ENCODE measurements at regions not wholly inside any gene's neighbourhood (a gene's known extent, or its start where the extent isn't known, plus 50 kb on each side); places are given as distances from the start of the nearest gene placed in this dataset.

DNA sequence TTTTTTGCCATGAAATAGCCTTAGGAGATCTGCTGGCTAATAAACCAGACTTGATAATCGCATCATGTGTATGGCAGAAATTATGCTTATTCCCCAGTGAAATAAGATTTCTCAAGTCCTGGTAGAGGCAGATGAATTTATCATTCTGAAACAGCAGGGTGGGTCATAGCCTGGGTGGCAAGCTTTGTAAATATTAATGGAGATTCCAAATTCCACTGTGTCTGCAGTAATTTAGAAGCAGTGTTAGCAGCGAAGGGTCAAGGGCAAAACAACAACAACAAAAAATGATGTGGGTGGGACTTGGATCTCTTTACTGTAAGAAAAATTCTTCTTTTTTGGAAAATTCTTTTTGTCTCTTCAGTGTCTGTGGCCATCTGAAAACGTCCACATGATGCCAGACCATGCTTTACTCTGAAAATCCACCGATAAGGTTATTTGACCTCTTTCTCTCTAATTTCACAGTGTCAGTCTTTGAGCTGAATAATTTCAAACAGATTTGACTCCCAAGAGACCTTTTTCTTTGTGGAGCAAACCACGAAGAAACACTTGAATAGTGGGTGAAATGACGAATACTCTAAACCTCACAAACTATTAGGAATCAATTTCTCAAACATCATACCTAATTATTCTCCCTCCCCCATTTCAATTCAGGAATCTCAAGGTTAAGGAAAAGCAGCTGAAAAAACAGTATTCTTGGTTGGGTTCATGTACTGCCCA is 106.0 kb upstream of the RPS23 start:
- Histone ChIP-seq H3K9me3 (ENCODE audit: control insufficient read depth, insufficient read depth, low read length) (peaks cover 3% of the 10 kb centered on the region; the same call in 1 of the 2 replicates), H3K4me1 (ENCODE audit: insufficient read depth, low read length) (no peaks in the 10 kb centered on the region)

DNA sequence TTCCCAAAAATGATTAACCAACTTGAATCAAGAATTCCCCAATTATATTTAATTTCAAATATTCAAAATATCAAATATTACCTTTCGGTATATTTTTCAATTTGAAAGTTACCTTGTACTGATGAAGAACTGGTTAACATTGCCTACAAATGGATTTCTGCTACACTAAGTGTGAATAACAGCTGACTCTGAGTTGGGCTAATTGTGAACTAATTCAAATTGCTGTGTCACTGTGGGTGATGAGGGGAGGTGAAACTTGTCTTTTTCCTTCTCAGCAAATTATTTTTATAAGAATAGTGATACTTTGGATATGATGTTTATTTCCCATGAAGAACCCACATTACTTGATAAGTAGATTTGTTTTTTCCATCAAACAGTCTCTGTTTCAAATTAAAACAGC is 103.4 kb upstream of the RPS23 start:
- H3K36me3 ChIP-seq (ENCODE audit: insufficient read depth, low read length) = no peaks in the 10 kb centered on the region
- peaks cover 3% of the 10 kb centered on the region; the same call in 1 of the 2 replicates for H3K9me3 ChIP-seq (ENCODE audit: control insufficient read depth, insufficient read depth, low read length)
- H3K4me1 ChIP-seq (ENCODE audit: insufficient read depth, low read length) = no peaks in the 10 kb centered on the region; the same call in 1 of the 2 replicates
- no peak overlapping the region for H3K9ac ChIP-seq (ENCODE audit: low read depth, low read length)

More for the DNA sequence above, 106.0 kb upstream of the RPS23 start:
- Histone ChIP-seq H3K9ac (ENCODE audit: low read depth, low read length) (no peak overlapping the region), H3K36me3 (ENCODE audit: insufficient read depth, low read length) (no peaks in the 10 kb centered on the region)

DNA sequence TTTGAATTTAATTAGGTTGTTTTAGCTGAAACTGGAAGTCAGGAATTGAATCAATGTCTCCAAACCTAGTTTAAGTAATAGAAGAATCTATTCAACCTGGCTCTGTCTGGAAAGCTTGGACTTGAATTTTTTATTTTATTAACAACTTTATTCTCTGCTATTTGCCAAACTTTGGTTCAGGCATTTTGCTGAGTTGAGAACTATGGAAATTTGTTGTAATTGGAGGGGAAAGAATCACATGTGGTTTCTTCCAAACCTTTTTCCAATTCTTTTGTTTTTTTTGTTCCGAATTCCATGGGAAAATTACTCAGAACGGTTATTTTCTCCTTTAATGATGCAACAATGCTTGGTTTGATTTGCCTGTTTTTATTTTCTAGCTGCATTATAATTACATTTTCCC is 98.2 kb upstream of the RPS23 start:
- Histone ChIP-seq H3K9me3 (ENCODE audit: control insufficient read depth, insufficient read depth, low read length) (peaks cover 3% of the 10 kb centered on the region; the same call in 1 of the 2 replicates), H3K4me1 (ENCODE audit: insufficient read depth, low read length) (no peaks in the 10 kb centered on the region; the same call in 1 of the 2 replicates), H3K36me3 (ENCODE audit: insufficient read depth, low read length) (no peaks in the 10 kb centered on the region), H3K9ac (ENCODE audit: low read depth, low read length) (no peak overlapping the region)

DNA sequence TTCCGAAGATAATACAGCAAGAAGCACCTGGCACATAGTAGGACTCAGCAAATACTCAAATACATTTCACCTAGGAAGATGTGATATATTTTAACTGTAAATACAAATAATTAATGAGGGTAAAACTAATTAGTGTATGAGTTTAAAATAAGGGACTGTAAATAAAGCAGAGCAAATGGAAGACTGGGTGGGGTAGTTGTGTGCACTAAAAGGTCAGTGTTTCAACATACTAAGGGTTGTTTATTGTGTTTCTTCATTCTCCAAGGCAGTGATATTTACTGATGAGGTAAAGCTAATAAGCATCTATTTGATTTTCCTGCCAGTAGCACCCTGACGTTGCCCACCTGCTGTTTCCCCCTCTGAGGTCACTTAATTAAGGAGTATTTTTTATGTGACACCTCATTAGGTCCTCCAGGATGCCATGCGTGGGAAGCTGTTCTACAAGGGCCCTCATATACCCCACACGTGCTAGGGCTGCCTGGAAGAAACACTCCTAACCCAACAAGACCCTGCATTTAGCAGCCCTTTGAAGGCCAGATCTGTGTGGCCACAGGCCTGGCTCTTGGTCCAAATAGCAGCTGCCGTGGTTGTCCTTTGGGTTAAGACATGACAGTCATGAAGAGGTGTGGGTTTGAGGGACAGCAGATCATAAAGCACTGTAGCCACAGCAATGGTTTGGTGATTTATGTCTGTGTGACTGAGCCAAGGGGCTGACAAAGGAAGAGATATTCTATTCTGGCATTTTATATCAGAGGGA is 97.5 kb upstream of the RPS23 start:
- Histone ChIP-seq H3K9ac (ENCODE audit: low read depth, low read length) (no peak overlapping the region), H3K36me3 (ENCODE audit: insufficient read depth, low read length) (no peaks in the 10 kb centered on the region), H3K4me1 (ENCODE audit: insufficient read depth, low read length) (no peaks in the 10 kb centered on the region; the same call in 1 of the 2 replicates), H3K9me3 (ENCODE audit: control insufficient read depth, insufficient read depth, low read length) (peaks cover 3% of the 10 kb centered on the region; the same call in 1 of the 2 replicates)

DNA sequence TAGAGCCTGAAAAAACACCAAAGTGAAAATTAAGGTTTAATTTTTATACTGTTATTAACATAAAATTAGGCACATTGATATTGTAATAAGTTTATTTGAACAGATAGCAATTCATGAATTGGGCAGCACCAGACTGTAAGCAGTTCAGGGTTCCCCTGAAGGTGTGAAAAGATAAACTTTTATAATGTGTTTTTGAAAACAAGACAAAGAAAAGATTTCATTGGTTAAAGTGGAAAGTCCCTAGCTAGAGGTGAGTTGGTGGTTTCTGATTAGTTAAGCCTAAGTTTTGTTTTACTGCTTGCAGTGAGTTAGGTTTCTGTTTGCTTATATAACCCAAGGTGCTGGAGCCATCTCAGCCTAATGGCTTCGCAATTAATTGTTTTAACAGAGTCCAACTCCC is 96.5 kb upstream of the RPS23 start:
- no peaks in the 10 kb centered on the region; the same call in 1 of the 2 replicates for H3K4me1 ChIP-seq (ENCODE audit: insufficient read depth, low read length)
- no peaks in the 10 kb centered on the region for H3K36me3 ChIP-seq (ENCODE audit: insufficient read depth, low read length)
- H3K9ac ChIP-seq (ENCODE audit: low read depth, low read length) = no peak overlapping the region
- no peaks in the 10 kb centered on the region for H3K9me3 ChIP-seq (ENCODE audit: control insufficient read depth, insufficient read depth, low read length)

DNA sequence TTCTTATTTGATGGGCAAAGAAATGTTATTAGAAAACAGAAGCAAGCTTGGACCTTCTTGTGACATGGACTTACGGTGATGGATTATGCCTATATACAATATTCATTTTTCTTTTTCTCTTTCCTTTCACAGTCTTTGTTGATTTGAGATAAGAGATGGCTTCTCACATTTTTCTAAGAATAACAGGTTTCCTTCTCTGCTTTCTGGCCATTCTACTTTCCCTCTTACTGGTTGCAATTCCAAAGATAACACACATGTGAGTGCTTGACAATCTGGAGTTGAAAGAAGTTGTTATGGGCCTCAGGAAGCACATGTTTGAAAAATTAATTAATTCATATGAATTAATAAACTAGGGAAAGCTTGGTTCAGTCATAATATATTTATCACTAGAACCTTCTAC is 89.8 kb upstream of the RPS23 start:
- H3K9me3 ChIP-seq (ENCODE audit: control insufficient read depth, insufficient read depth, low read length) = no peaks in the 10 kb centered on the region
- peaks cover 3% of the 10 kb centered on the region; the same call in 1 of the 2 replicates for H3K36me3 ChIP-seq (ENCODE audit: insufficient read depth, low read length)
- H3K9ac ChIP-seq (ENCODE audit: low read depth, low read length) = no peak overlapping the region
- no peaks in the 10 kb centered on the region for H3K4me1 ChIP-seq (ENCODE audit: insufficient read depth, low read length)

DNA sequence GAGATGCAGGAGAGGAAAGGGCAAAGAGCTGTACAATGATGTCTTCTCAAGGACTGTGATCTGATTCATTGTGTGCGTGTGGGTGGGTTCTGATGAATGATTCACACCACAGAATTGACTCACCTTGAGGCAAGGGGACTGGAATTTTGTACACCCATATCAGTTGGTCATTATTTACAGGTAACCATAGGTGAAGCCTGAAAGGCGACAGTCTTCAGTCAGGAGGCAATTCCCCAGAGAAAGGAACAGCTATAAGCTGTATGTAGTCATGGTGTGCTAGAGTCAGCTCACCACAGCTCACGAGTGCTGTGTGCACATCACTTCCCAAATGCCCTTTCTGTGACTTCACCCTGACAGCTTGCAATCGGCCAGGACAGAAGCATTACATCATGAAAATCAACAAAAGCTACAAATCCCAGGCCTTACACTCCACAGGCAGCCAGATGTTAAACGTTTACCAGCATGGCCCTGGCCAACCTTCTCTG is 87.6 kb upstream of the RPS23 start:
- Histone ChIP-seq H3K4me1 (ENCODE audit: insufficient read depth, low read length) (no peaks in the 10 kb centered on the region), H3K36me3 (ENCODE audit: insufficient read depth, low read length) (peaks cover 3% of the 10 kb centered on the region; the same call in 1 of the 2 replicates), H3K9ac (ENCODE audit: low read depth, low read length) (no peak overlapping the region), H3K9me3 (ENCODE audit: control insufficient read depth, insufficient read depth, low read length) (no peaks in the 10 kb centered on the region)

DNA sequence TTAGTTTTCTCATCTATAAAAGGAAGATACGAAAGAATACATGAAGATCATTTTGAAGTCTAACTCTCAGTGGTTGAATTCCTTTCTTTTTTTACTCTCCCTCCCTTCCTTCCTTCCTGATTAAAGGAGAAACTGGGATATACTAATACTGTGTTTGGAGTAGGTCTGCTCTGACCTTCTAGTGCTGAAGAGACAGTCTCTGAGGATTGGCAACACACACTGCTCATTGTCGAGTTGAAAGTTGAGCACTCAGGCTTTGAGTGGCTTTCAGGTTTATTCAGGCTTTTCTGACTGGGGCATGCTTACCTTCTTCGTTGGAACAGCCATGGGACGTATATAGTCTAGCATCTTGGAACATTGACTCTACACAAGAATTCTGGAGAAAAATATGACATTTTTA is 86.9 kb upstream of the RPS23 start:
- Histone ChIP-seq H3K4me1 (ENCODE audit: insufficient read depth, low read length) (no peaks in the 10 kb centered on the region), H3K9ac (ENCODE audit: low read depth, low read length) (no peak overlapping the region), H3K9me3 (ENCODE audit: control insufficient read depth, insufficient read depth, low read length) (no peaks in the 10 kb centered on the region), H3K36me3 (ENCODE audit: insufficient read depth, low read length) (peaks cover 3% of the 10 kb centered on the region; the same call in 1 of the 2 replicates)

DNA sequence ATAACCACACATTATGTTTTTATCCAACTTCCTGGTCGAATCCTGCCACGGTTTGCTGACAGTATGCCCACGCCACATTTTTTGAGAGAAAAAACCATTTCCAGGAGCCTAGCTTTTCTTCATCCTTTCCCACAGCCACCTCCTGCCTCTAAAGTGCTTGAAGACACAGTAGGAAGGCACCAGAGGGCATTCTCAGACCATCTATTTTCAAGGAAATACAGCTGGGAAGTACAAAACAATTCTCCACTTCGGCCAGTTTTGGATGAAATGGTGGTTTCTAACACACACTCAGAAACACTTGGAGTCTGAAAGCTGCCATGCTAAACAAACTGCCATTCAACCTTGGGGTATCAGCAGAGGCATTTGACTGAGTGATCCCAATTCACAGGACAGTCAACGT is 86.3 kb upstream of the RPS23 start:
- Histone ChIP-seq H3K4me1 (ENCODE audit: insufficient read depth, low read length) (no peaks in the 10 kb centered on the region), H3K36me3 (ENCODE audit: insufficient read depth, low read length) (peaks cover 3% of the 10 kb centered on the region; the same call in 1 of the 2 replicates), H3K9me3 (ENCODE audit: control insufficient read depth, insufficient read depth, low read length) (no peaks in the 10 kb centered on the region), H3K9ac (ENCODE audit: low read depth, low read length) (no peak overlapping the region)

DNA sequence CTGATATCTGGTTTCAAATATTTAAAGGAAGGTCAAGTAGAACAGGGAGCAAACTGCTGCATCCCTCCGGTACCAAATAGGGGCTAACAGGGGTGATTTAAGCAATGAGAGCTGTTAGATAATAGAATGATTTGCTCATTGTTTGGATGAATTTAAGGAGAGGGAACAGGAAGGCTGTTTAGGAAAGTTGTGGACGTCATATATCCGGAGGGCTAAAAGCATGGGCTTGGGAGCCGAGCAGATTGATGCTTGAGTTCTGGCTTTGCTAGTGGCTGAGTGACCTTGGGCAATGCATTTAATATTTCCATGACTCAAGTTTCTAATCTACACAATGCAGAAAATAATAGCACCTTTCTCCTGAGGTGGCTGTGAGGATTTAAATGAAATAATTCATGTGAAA is 85.4 kb upstream of the RPS23 start:
- no peaks in the 10 kb centered on the region for H3K4me1 ChIP-seq (ENCODE audit: insufficient read depth, low read length)
- H3K9me3 ChIP-seq (ENCODE audit: control insufficient read depth, insufficient read depth, low read length) = no peaks in the 10 kb centered on the region
- H3K9ac ChIP-seq (ENCODE audit: low read depth, low read length) = no peak overlapping the region
- peaks cover 3% of the 10 kb centered on the region; the same call in 1 of the 2 replicates for H3K36me3 ChIP-seq (ENCODE audit: insufficient read depth, low read length)

DNA sequence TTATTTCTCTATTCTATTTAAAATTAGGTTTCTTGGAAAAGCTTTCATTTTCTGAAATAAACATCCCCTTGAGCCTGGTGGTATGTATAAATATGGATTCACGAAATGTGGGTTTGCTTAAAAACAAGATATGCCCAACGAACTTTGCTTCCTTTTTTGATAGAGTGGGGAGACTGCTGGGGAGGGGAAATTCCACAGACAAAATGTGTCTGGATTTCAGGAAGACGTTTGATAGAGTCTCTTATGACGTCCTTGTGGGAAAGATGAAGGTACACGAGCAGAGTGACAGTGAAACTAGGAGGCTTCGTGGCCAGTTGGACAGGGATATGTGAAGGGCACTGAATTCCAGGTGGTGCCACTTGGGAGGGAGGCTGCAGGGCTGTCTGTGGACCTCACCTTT is 84.5 kb upstream of the RPS23 start:
- Histone ChIP-seq H3K36me3 (ENCODE audit: insufficient read depth, low read length) (peaks cover 3% of the 10 kb centered on the region; the same call in 1 of the 2 replicates), H3K4me1 (ENCODE audit: insufficient read depth, low read length) (0 out of 2 replicates have a peak, but pooled peaks cover under 1% of the 10 kb centered on the region), H3K9me3 (ENCODE audit: control insufficient read depth, insufficient read depth, low read length) (no peaks in the 10 kb centered on the region)

DNA sequence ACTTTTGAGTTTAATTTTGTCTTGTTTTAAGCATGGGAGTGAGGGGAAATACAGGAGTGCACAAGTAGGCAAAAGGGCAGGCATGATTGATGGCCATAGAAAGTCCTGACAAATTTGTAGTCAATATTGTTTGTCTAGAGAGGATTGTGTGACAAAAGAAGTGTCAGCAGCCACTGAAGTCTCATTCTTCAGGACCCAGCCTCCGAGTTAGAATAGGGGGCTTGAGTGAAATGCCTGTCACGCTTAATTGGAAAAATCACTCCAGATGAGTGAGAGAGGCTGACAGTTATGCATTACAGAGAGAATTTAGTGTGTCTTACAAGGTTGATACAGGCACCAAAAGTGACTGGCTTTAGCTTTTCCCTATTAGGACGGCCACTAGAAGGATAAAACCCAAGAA is 81.9 kb upstream of the RPS23 start:
- peaks cover 9% of the 10 kb centered on the region; the same call in 1 of the 2 replicates for H3K4me1 ChIP-seq (ENCODE audit: insufficient read depth, low read length)
- no peaks in the 10 kb centered on the region for H3K36me3 ChIP-seq (ENCODE audit: insufficient read depth, low read length)
- H3K9ac ChIP-seq (ENCODE audit: low read depth, low read length) = no peak overlapping the region
- H3K9me3 ChIP-seq (ENCODE audit: control insufficient read depth, insufficient read depth, low read length) = no peaks in the 10 kb centered on the region

More for the DNA sequence above, 84.5 kb upstream of the RPS23 start:
- H3K9ac ChIP-seq (ENCODE audit: low read depth, low read length) = no peak overlapping the region

DNA sequence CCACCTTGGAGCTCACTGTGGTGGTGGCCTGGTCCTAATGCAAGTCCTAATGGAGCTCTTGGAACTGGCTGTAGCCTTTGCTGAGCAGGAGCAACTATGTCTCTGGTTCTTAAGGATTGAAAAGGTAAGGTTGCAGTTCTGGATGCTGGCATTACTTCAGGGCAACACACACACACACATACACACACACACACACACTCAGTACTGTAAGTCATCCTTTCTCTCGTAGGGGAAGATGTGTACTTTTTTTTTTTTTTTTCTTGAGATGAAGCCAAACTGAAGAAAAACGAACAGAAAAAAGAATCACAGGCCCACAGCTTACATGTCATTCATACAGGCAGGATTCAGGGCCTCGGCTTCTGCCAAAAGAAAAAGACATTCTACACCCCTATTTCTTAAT is 81.1 kb upstream of the RPS23 start:
- Histone ChIP-seq H3K4me1 (ENCODE audit: insufficient read depth, low read length) (peaks cover 9% of the 10 kb centered on the region; the same call in 1 of the 2 replicates), H3K9me3 (ENCODE audit: control insufficient read depth, insufficient read depth, low read length) (no peaks in the 10 kb centered on the region), H3K9ac (ENCODE audit: low read depth, low read length) (no peak overlapping the region), H3K36me3 (ENCODE audit: insufficient read depth, low read length) (no peaks in the 10 kb centered on the region)

DNA sequence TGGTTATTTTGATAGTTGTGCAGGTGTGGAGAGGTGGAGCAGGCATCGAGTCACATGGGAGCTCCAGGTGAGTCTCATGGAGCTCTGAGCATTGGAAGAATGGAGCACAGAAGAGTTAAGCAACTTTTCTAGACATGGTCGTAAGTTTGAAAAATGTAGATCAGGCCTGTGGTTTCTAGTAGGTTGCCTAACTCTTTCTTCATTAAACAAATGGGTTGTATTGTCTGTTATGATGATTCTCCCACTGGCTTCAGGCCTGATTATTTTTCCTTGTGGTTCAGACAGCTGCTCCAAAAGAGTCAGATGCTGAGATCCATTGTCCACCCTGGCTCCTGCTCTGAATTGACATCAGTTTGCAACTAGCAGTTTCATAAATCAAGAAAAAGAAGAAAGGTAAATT is 80.3 kb upstream of the RPS23 start:
- Histone ChIP-seq H3K4me1 (ENCODE audit: insufficient read depth, low read length) (peaks cover 9% of the 10 kb centered on the region; the same call in 1 of the 2 replicates), H3K9me3 (ENCODE audit: control insufficient read depth, insufficient read depth, low read length) (no peaks in the 10 kb centered on the region), H3K9ac (ENCODE audit: low read depth, low read length) (no peak overlapping the region), H3K36me3 (ENCODE audit: insufficient read depth, low read length) (no peaks in the 10 kb centered on the region)

Data from ES-I3 (cell line).